Hepatocyte (in vitro differentiated cells): ENCODE measurements at regions not wholly inside any gene's neighbourhood (a gene's known extent, or its start where the extent isn't known, plus 50 kb on each side); places are given as distances from the start of the nearest gene placed in this dataset.

Experiments
- CTCF ChIP-seq: fragments of 200-600 bp; sonication (generic); IDR thresholded peaks from 2 replicates; pipeline ENCODE4 v1.5.1; 2016; ENCODE audit warnings: antibody characterized with exemption, mild to moderate bottlenecking; ENCODE audit not compliant: poor library complexity
- EZH2 ChIP-seq: fragments of 200-600 bp; sonication (generic); IDR thresholded peaks from 2 replicates; pipeline ENCODE4 v1.6.1; 2016; ENCODE audit warnings: antibody characterized with exemption, mild to moderate bottlenecking, borderline replicate concordance

- TF ChIP-seq EZH2 (no peak), CTCF (no peak)
These were observed 83.4 kb upstream of the KCND2 start for GRCh38 chr7:120189623-120190022.
